ENCODE measurements at regions not wholly inside any gene's neighbourhood (a gene's known extent, or its start where the extent isn't known, plus 50 kb on each side); places are given as distances from the start of the nearest gene placed in this dataset.

DNA sequence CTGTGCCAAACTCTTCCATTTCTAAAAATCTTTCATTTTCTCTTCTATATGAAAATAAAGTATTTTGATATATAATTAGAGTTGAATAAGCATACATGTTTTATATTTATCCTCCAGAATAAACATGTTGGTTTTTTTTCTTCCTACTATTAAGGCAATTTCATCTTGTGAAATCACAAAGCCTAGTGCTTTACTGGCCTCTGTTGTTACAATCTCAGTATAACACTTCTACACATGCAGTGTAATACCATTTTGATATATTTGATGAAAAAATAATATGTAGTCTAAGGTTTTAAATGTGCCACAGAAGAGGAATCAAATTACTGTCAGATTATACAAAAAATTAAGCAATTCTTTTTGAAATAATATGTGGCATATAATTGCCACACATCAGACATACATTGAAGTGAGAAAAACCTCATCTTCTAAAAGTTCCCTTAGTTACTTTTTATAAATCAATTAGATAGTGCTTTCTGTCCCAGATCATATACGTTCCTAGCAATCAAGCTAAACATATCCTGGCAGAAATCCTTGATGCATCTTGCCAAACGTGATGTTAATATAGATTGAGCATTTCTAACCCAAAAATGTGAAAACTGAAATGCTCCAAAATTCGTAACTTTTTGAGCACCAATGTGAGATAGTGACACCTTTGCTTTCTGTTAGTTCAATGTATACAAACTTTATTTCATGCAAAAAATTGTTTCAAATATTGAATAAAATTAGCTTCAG lies 225.1 kb upstream of the MANEA start:
- TF ChIP-seq POLR2AphosphoS5 (IDR thresholded peaks at IDR 0.05), result no peak
- TF ChIP-seq, protein P1, sequence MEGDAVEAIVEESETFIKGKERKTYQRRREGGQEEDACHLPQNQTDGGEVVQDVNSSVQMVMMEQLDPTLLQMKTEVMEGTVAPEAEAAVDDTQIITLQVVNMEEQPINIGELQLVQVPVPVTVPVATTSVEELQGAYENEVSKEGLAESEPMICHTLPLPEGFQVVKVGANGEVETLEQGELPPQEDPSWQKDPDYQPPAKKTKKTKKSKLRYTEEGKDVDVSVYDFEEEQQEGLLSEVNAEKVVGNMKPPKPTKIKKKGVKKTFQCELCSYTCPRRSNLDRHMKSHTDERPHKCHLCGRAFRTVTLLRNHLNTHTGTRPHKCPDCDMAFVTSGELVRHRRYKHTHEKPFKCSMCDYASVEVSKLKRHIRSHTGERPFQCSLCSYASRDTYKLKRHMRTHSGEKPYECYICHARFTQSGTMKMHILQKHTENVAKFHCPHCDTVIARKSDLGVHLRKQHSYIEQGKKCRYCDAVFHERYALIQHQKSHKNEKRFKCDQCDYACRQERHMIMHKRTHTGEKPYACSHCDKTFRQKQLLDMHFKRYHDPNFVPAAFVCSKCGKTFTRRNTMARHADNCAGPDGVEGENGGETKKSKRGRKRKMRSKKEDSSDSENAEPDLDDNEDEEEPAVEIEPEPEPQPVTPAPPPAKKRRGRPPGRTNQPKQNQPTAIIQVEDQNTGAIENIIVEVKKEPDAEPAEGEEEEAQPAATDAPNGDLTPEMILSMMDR (IDR thresholded peaks at IDR 0.05), result no peak
- TF ChIP-seq POLR2A (IDR thresholded peaks at IDR 0.05), result no peak
- TF ChIP-seq EP300 (IDR thresholded peaks at IDR 0.05), result no peak
